ENCODE measurements at regions not wholly inside any gene's neighbourhood (a gene's known extent, or its start where the extent isn't known, plus 50 kb on each side); places are given as distances from the start of the nearest gene placed in this dataset.
"Not testable (repeated sequence)": the region's sequence is repeated elsewhere in the genome, so short reads cannot be mapped to it uniquely, and the experiment has no call there.

DNA sequence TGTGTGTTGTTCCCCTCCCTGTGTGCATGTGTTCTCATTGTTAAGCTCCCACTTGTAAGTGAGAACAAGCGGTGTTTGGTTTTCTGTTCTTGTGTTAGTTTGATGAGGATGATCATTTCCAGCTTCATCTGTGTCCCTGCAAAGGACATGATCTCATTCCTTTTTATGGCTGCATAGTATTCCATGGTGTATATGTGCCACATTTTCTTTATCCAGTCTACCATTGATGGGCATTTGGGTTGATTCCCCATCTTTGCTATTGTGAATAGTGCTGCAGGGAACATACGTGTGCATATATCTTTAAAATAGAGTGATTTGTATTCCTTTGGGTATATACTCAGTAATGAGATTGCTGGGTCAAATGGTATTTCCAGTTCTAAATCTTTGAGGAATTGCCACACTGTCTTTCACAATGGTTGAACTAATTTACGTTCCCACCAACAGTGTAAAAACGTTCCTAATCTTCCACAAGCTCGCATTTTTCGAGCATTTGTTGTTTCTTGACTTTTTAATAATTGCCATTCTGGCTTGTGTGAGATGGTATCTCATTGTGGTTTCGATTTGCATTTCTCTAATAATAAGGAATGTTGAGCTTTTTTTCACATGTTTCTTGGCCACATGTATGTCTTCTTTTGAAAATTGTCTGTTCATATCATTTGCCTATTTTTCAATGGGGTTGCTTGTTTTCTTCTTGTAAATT, 60.6 kb upstream of the PPP1R12A start:
- H3K27me3 ChIP-seq (ENCODE audit: control insufficient read depth in 1 of 2, insufficient read depth in 1 of 2, low read length in 2 of 2); H2AFZ ChIP-seq (ENCODE audit: low read depth, low read length); H2BK120ac ChIP-seq (ENCODE audit: low read depth, low read length); H3K4me2 ChIP-seq (ENCODE audit: low read length, poor library complexity, severe bottlenecking); H4K91ac ChIP-seq (ENCODE audit: low read length); H3K14ac ChIP-seq (ENCODE audit: low read length in 2 of 2); DNase-seq; H3K79me1 ChIP-seq (replicated peaks; ENCODE audit: low read length, poor library complexity, severe bottlenecking); H3K27ac ChIP-seq (ENCODE audit: low read length, poor library complexity, severe bottlenecking); H3K36me3 ChIP-seq (ENCODE audit: control insufficient read depth in 1 of 2, insufficient read depth in 2 of 2, low read depth in 1 of 2, low read length in 2 of 2); H3K18ac ChIP-seq (ENCODE audit: low read depth in 1 of 2, low read length in 2 of 2); H3K9me3 ChIP-seq (ENCODE audit: control insufficient read depth, low read length); H2BK15ac ChIP-seq (ENCODE audit: low read depth, poor library complexity, severe bottlenecking); H3K23ac ChIP-seq (ENCODE audit: low read length in 2 of 2); H4K8ac ChIP-seq (ENCODE audit: low read length); H2AK5ac ChIP-seq (ENCODE audit: low read length, severe bottlenecking); H3K4me1 ChIP-seq (ENCODE audit: control insufficient read depth, insufficient read depth, low read depth, low read length); H2BK5ac ChIP-seq (ENCODE audit: low read depth, low read length, poor library complexity, severe bottlenecking); H3K4ac ChIP-seq (ENCODE audit: low read depth in 1 of 2, low read length in 2 of 2); H3K4me3 ChIP-seq (ENCODE audit: insufficient read depth in 1 of 2, low read depth in 1 of 2, low read length in 2 of 2); H2BK12ac ChIP-seq (ENCODE audit: low read length in 2 of 2); H3K9ac ChIP-seq (ENCODE audit: low read length): not testable (repeated sequence)
- 92% methylated on average over 5 of the region's 7 CpGs for WGBS

DNA sequence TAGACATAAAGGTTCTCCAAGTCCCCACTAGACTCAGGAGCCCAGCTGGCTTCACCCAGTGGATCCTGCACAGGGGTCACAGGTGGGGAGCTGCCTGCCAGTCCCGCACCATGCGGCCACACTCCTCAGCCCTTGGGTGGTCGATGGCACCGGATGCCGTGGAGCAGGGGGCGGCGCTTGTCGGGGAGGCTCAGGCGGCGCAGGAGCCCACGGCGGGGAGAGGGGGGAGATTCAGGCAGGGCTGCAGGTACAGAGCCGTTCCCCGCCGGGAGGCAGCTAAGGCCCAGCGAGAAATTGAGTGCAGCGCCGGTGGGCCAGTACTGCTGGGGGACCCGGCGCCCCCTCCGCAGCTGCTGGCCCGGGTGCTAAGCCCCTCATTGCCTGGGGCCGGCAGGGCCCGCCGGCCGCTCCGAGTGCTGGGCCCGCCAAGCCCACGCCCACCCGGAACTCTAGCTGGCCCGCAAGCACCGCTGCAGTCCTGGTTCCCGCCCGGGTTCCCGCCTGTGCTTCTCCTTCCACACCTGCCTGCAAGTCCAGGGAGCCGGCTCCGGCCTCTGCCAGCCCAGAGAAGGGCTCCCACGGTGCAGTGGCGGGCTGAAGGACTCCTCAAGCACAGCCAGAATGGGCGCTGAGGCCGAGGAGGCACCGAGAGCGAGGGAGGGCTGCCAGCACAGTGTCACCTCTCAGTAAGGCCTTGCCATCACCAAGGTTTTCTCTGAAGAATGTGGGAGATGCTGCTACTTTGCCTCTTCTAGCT, 58.4 kb upstream of the PPP1R12A start:
- Histone ChIP-seq H3K4me1 (ENCODE audit: control insufficient read depth, insufficient read depth, low read depth, low read length) (no peaks in the 10 kb centered on the region), H2BK5ac (ENCODE audit: low read depth, low read length, poor library complexity, severe bottlenecking) (no peak overlapping the region), H3K14ac (ENCODE audit: low read length in 2 of 2) (peak overlapping the region in 1 of 2 experiments; percentile 77), H2BK15ac (ENCODE audit: low read depth, poor library complexity, severe bottlenecking) (no peak overlapping the region), H3K9me3 (ENCODE audit: control insufficient read depth, low read length) (no peaks in the 10 kb centered on the region), H4K91ac (ENCODE audit: low read length) (no peak overlapping the region), H3K4me2 (ENCODE audit: low read length, poor library complexity, severe bottlenecking) (no peak overlapping the region), H2AFZ (ENCODE audit: low read depth, low read length) (no peak overlapping the region), H3K9ac (ENCODE audit: low read length) (no peak overlapping the region), H3K27ac (ENCODE audit: low read length, poor library complexity, severe bottlenecking) (no peak overlapping the region), H2BK120ac (ENCODE audit: low read depth, low read length) (no peak overlapping the region), H4K8ac (ENCODE audit: low read length) (no peak overlapping the region), H3K18ac (ENCODE audit: low read depth in 1 of 2, low read length in 2 of 2) (no peak overlapping the region), H3K79me1 (replicated peaks; ENCODE audit: low read length, poor library complexity, severe bottlenecking) (no peaks in the 10 kb centered on the region), H2AK5ac (ENCODE audit: low read length, severe bottlenecking) (no peak overlapping the region), H3K23ac (ENCODE audit: low read length in 2 of 2) (no peak overlapping the region), H3K36me3 (ENCODE audit: control insufficient read depth in 1 of 2, insufficient read depth in 2 of 2, low read depth in 1 of 2, low read length in 2 of 2) (no peaks in the 10 kb centered on the region), H3K27me3 (ENCODE audit: control insufficient read depth in 1 of 2, insufficient read depth in 1 of 2, low read length in 2 of 2) (no peaks in the 10 kb centered on the region), H2BK12ac (ENCODE audit: low read length in 2 of 2) (no peak overlapping the region), H3K4ac (ENCODE audit: low read depth in 1 of 2, low read length in 2 of 2) (no peak overlapping the region), H3K4me3 (ENCODE audit: insufficient read depth in 1 of 2, low read depth in 1 of 2, low read length in 2 of 2) (no peak overlapping the region)
- DNase-seq: no peak
- WGBS: 97% methylated on average over 40 of the region's 43 CpGs

DNA sequence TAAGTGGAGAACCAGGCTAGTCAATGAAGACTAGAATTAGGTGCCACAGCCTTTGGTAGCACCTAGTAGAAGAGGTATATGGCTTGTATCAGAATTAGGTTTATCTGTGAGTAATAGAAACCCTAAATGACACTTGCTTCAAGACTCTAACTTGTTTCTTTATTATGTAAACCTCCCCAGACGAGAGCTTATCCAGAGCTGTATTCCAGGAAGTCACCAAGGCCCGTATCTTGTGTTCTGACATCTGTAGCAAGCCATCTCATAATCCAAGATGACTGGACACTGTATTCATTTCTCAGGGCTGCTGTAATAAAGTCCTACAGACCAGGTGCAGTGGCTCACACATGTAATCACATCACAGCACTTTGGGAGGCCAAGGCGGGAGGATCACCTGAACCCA, 56.7 kb upstream of the PPP1R12A start:
- H3K9ac ChIP-seq (ENCODE audit: low read length): no peak overlapping the region
- no peak overlapping the region for H2BK15ac ChIP-seq (ENCODE audit: low read depth, poor library complexity, severe bottlenecking)
- no peak for DNase-seq
- H3K4me1 ChIP-seq (ENCODE audit: control insufficient read depth, insufficient read depth, low read depth, low read length): no peaks in the 10 kb centered on the region
- no peak overlapping the region for H2BK12ac ChIP-seq (ENCODE audit: low read length in 2 of 2)
- no peak overlapping the region for H2BK5ac ChIP-seq (ENCODE audit: low read depth, low read length, poor library complexity, severe bottlenecking)
- H3K4ac ChIP-seq (ENCODE audit: low read depth in 1 of 2, low read length in 2 of 2): no peak overlapping the region
- H2AK5ac ChIP-seq (ENCODE audit: low read length, severe bottlenecking): no peak overlapping the region
- H3K4me3 ChIP-seq (ENCODE audit: insufficient read depth in 1 of 2, low read depth in 1 of 2, low read length in 2 of 2): no peak overlapping the region
- H2BK120ac ChIP-seq (ENCODE audit: low read depth, low read length): no peak overlapping the region
- H3K14ac ChIP-seq (ENCODE audit: low read length in 2 of 2): no peak overlapping the region
- no peaks in the 10 kb centered on the region for H3K79me1 ChIP-seq (replicated peaks; ENCODE audit: low read length, poor library complexity, severe bottlenecking)
- H3K36me3 ChIP-seq (ENCODE audit: control insufficient read depth in 1 of 2, insufficient read depth in 2 of 2, low read depth in 1 of 2, low read length in 2 of 2): no peaks in the 10 kb centered on the region
- no peak overlapping the region for H3K23ac ChIP-seq (ENCODE audit: low read length in 2 of 2)
- no peaks in the 10 kb centered on the region for H3K27me3 ChIP-seq (ENCODE audit: control insufficient read depth in 1 of 2, insufficient read depth in 1 of 2, low read length in 2 of 2)
- no peak overlapping the region for H3K4me2 ChIP-seq (ENCODE audit: low read length, poor library complexity, severe bottlenecking)
- H4K91ac ChIP-seq (ENCODE audit: low read length): no peak overlapping the region
- no peaks in the 10 kb centered on the region for H3K9me3 ChIP-seq (ENCODE audit: control insufficient read depth, low read length)
- H3K27ac ChIP-seq (ENCODE audit: low read length, poor library complexity, severe bottlenecking): no peak overlapping the region
- no peak overlapping the region for H2AFZ ChIP-seq (ENCODE audit: low read depth, low read length)
- WGBS: 71% methylated on average over 2 of the region's 3 CpGs
- H3K18ac ChIP-seq (ENCODE audit: low read depth in 1 of 2, low read length in 2 of 2): no peak overlapping the region
- no peak overlapping the region for H4K8ac ChIP-seq (ENCODE audit: low read length)

DNA sequence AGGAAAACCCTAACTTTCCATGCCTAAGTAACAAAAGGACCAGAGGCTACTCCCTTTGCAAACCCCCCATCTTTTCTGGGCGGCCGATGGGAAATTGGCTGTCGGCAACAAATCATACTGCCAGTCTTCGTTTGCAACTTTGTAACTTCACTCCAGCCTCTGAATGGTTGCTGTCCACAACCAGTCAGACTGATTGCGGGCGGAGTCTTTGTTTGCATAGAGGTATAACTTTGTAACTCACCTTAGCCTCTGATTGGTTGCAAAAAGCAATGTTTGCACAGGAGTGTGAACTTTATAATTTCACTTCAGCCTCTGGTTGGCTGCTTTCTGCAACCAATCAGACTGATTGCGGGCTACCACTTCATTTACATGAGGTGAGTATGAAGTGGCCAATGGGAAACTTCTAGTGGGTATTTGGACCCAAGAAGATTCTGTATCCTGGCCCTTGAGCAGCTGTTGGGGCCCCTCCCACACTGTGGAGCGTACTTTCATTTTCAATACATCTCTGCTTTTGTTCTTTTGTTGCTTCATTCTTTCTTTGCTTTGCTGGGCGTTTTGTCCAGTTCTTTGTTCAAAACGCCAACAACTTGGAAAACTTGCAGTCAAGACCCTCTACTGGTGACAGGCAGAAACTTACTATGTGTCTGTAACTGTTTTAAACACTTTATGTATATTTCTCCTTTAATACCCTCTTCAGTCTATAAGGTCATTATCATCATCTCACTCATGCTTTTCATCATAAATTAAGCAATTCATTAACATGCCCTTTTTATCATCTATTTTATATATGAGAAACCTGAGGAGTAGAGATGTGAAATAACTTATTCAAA, 55.8 kb upstream of the PPP1R12A start:
- not testable (repeated sequence) for H3K27ac ChIP-seq (ENCODE audit: low read length, poor library complexity, severe bottlenecking); H3K4me3 ChIP-seq (ENCODE audit: insufficient read depth in 1 of 2, low read depth in 1 of 2, low read length in 2 of 2); H3K9ac ChIP-seq (ENCODE audit: low read length); H3K9me3 ChIP-seq (ENCODE audit: control insufficient read depth, low read length); H3K4ac ChIP-seq (ENCODE audit: low read depth in 1 of 2, low read length in 2 of 2); H2BK120ac ChIP-seq (ENCODE audit: low read depth, low read length); H4K91ac ChIP-seq (ENCODE audit: low read length); H4K8ac ChIP-seq (ENCODE audit: low read length); H3K4me2 ChIP-seq (ENCODE audit: low read length, poor library complexity, severe bottlenecking); H3K79me1 ChIP-seq (replicated peaks; ENCODE audit: low read length, poor library complexity, severe bottlenecking); H3K27me3 ChIP-seq (ENCODE audit: control insufficient read depth in 1 of 2, insufficient read depth in 1 of 2, low read length in 2 of 2); H2BK15ac ChIP-seq (ENCODE audit: low read depth, poor library complexity, severe bottlenecking); H2BK5ac ChIP-seq (ENCODE audit: low read depth, low read length, poor library complexity, severe bottlenecking); H3K4me1 ChIP-seq (ENCODE audit: control insufficient read depth, insufficient read depth, low read depth, low read length); H3K36me3 ChIP-seq (ENCODE audit: control insufficient read depth in 1 of 2, insufficient read depth in 2 of 2, low read depth in 1 of 2, low read length in 2 of 2); H3K14ac ChIP-seq (ENCODE audit: low read length in 2 of 2); H2BK12ac ChIP-seq (ENCODE audit: low read length in 2 of 2); H2AFZ ChIP-seq (ENCODE audit: low read depth, low read length); H3K23ac ChIP-seq (ENCODE audit: low read length in 2 of 2); H3K18ac ChIP-seq (ENCODE audit: low read depth in 1 of 2, low read length in 2 of 2); DNase-seq; H2AK5ac ChIP-seq (ENCODE audit: low read length, severe bottlenecking)
- 91% methylated on average over 10 of the region's 10 CpGs for WGBS

All from mesenchymal stem cell (in vitro differentiated cells and primary cell).